ENCODE measurements at regions not wholly inside any gene's neighbourhood (a gene's known extent, or its start where the extent isn't known, plus 50 kb on each side); places are given as distances from the start of the nearest gene placed in this dataset.

DNA sequence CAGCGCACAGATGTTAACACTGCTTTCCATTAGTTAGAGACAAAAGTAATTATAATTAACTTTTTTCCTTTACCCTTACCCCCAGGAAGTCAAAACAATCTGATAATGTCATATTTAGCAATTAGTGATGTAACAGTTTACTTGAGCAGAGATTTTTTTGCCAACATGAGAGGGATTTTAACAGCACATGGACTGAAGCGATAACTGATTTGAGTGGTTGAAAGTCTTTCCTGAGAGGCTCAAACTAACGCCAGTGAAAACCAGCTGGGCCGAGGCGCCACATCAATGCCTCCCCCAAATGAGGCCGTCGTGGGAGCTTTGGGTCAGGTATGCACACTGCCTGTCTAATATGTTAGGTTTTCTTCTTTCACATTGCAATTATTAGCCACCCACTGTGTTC is 469.9 kb upstream of the SMIM21 start:
- Mint-ChIP-seq H3K4me1 (no peaks in the 10 kb centered on the region), H3K36me3 (ENCODE audit: insufficient read depth) (no peaks in the 10 kb centered on the region), H3K27me3 (no peaks in the 10 kb centered on the region), H3K9me3 (no peaks in the 10 kb centered on the region), H3K4me3 (no peak overlapping the region), H3K27ac (ENCODE audit: low read depth) (no peak overlapping the region)
- ATAC-seq (replicated peaks; ENCODE audit: extremely low read depth, poor library complexity, severe bottlenecking) (no peak), DNase-seq (ENCODE audit: low spot score in 2 of 2) (no peak)

DNA sequence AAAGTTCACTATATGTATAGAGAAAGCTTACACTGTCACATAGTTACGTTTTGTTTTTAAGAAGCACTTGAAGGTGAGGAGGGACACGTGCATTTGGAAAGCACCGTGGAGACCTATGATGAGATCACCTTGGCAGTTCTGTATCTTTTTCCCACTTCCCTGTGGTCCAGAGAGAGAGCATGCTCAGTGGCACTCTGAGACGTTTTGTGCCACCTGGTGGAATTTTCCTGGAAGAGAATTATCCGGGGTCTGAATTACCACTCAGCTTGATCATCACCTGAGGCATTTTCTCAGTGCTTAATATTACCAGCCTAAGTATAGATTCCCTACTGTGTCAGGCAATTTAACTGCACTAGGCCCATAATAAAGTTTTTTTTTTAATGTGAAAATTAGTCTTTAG is 469.4 kb upstream of the SMIM21 start:
- ATAC-seq (replicated peaks; ENCODE audit: extremely low read depth, poor library complexity, severe bottlenecking): no peak
- no peaks in the 10 kb centered on the region for H3K4me1 Mint-ChIP-seq

DNA sequence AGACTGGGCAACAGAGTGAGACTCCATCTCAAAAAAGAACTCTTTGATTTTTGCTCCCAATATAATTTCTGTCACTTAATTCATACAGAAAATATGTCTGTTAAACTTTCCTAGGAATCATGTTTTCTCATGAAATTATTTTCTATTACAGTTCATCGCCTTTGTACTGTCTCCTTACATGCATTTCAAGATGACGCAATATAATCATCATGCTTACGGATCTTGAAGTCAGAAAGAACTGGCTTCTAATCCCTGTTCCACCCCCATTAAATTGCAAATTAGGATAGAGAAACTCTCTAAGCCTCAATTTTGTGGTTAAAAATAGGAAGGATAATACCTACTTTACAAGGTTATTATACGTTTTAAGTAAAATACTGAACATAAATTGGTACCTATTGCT is 467.6 kb upstream of the SMIM21 start:
- Mint-ChIP-seq H3K27me3 (no peaks in the 10 kb centered on the region), H3K4me1 (no peaks in the 10 kb centered on the region), H3K36me3 (ENCODE audit: insufficient read depth) (no peaks in the 10 kb centered on the region), H3K9me3 (no peaks in the 10 kb centered on the region), H3K27ac (ENCODE audit: low read depth) (no peak overlapping the region), H3K4me3 (no peak overlapping the region)
- ATAC-seq (replicated peaks; ENCODE audit: extremely low read depth, poor library complexity, severe bottlenecking) (no peak), DNase-seq (ENCODE audit: low spot score in 2 of 2) (no peak)

More for the DNA sequence above, 469.4 kb upstream of the SMIM21 start:
- Mint-ChIP-seq H3K27ac (ENCODE audit: low read depth) (no peak overlapping the region), H3K27me3 (no peaks in the 10 kb centered on the region), H3K9me3 (no peaks in the 10 kb centered on the region), H3K36me3 (ENCODE audit: insufficient read depth) (no peaks in the 10 kb centered on the region), H3K4me3 (no peak overlapping the region)
- DNase-seq (ENCODE audit: low spot score in 2 of 2): no peak

DNA sequence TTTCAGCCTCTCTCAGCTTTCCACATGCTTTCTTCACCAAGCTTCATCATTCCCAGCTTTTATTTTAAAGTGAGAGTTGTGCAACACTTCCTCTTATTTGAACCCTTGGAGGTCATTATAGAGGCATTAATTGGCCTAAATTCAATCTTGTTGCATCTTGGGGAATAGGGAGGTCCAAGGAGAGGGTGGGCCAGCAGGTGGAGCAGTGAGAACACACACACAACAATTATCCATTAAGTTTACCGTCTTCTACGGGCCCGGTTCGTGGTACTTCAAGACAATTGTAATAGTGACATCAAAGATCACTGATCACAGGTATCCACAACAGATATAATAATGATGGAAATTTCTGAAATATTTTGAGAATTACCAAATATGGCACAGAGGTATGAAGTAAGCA is 457.2 kb upstream of the SMIM21 start:
- Mint-ChIP-seq H3K36me3 (ENCODE audit: insufficient read depth) (no peaks in the 10 kb centered on the region), H3K27ac (ENCODE audit: low read depth) (no peak overlapping the region), H3K27me3 (peaks cover 7% of the 10 kb centered on the region), H3K9me3 (no peaks in the 10 kb centered on the region), H3K4me3 (no peak overlapping the region), H3K4me1 (no peaks in the 10 kb centered on the region)
- DNase-seq (ENCODE audit: low spot score in 2 of 2): no peak
- ATAC-seq (replicated peaks; ENCODE audit: extremely low read depth, poor library complexity, severe bottlenecking): no peak

DNA sequence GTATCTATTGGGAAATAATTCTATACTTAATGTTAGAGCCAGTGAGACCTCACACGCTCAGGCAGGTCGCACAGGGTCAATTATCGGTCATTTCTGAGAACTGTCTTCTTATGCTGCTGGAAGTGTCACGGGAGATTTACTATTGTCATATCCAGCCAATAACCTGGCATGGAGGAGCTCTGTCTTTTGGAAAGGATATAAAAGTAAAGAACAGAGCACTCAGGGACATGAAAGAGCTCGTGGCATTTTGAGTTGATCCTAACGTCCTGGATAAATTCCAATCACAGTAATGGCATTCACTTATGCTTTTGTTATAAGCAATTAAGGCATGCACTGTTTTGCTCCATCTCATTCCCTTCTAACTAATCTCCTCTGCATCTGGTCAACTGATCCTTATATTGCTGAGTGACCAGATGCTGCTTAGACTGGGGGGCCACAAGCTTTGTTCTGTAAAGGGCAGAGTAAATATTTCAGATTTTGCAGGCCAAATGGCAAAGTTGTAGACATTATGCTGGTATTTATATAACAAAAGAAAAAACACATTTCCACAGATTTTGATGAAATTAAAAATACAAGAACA is 453.5 kb upstream of the SMIM21 start:
- H3K27me3 Mint-ChIP-seq: no peaks in the 10 kb centered on the region
- peaks cover 14% of the 10 kb centered on the region for H3K9me3 Mint-ChIP-seq
- no peaks in the 10 kb centered on the region for H3K4me1 Mint-ChIP-seq
- H3K36me3 Mint-ChIP-seq (ENCODE audit: insufficient read depth): no peaks in the 10 kb centered on the region
- DNase-seq (ENCODE audit: low spot score in 2 of 2) (no peak), ATAC-seq (replicated peaks; ENCODE audit: extremely low read depth, poor library complexity, severe bottlenecking) (no peak)
- H3K27ac Mint-ChIP-seq (ENCODE audit: low read depth): no peak overlapping the region
- H3K4me3 Mint-ChIP-seq: no peak overlapping the region

DNA sequence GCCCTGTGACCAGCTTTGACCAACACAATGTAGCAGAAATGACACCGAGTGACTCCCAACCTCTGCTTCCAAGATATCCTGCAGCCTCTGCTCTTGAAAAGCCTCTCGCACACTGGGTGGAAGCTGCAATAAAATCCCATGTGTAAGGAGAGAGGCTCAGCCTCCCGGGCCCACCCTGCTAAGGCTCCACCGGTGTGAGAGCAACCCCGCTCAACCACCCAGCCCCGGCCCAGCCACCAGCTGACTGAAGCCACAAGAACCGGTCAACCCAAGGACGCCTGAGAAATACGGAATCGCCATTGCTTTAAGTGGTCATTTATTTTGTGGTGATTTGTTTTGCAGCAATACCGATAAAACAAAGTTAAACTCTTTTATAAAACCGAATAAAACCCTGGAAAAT is 452.8 kb upstream of the SMIM21 start:
- Mint-ChIP-seq H3K27ac (ENCODE audit: low read depth) (no peak overlapping the region), H3K9me3 (peaks cover 14% of the 10 kb centered on the region), H3K4me3 (no peak overlapping the region), H3K4me1 (no peaks in the 10 kb centered on the region), H3K27me3 (no peaks in the 10 kb centered on the region), H3K36me3 (ENCODE audit: insufficient read depth) (no peaks in the 10 kb centered on the region)
- ATAC-seq (replicated peaks; ENCODE audit: extremely low read depth, poor library complexity, severe bottlenecking) (no peak), DNase-seq (ENCODE audit: low spot score in 2 of 2) (no peak)

DNA sequence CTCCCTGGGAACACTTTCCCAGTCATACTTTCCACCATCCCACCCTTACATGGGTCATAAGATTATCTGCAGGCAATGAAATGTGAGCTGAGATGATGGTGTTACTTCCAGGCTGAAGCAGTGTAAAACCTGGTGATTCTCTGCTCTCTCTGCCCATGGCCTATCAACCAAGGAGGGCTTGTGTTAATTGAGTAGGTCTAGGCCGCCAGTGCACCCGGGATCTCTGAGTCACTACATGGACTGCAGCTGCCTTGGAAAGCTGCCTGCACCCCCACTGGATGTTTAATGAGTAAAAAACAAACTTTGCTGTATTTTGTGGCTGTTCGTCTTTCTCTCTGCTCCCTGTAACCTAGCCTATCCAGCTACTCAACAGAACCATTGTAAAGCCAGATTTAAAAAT is 451.7 kb upstream of the SMIM21 start:
- Mint-ChIP-seq H3K27me3 (no peaks in the 10 kb centered on the region), H3K27ac (ENCODE audit: low read depth) (no peak overlapping the region), H3K9me3 (peaks cover 14% of the 10 kb centered on the region), H3K4me1 (no peaks in the 10 kb centered on the region), H3K36me3 (ENCODE audit: insufficient read depth) (no peaks in the 10 kb centered on the region), H3K4me3 (no peak overlapping the region)
- ATAC-seq (replicated peaks; ENCODE audit: extremely low read depth, poor library complexity, severe bottlenecking) (no peak), DNase-seq (ENCODE audit: low spot score in 2 of 2) (no peak)

DNA sequence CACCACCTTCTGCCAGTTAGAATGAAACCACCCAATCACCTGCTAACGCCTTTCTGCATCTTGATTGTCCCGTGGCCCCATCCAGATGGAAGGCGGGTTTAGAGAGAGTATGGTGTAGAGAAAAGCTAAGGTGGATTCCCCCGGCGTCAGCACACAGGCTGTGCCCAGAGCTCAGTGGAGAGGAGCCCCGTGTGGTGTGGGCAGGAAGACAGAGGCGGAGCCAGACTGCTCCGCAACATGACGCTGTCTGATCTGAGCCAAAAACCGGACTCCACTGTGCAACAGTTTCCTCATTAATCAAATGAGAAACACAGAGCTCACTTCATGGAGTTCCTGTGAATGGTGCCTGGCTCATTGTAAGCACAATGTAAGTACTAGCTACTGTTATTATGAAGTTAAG is 448.1 kb upstream of the SMIM21 start:
- H3K9me3 Mint-ChIP-seq: peaks cover 14% of the 10 kb centered on the region
- peaks cover 2% of the 10 kb centered on the region for H3K36me3 Mint-ChIP-seq (ENCODE audit: insufficient read depth)
- no peak overlapping the region for H3K27ac Mint-ChIP-seq (ENCODE audit: low read depth)
- DNase-seq (ENCODE audit: low spot score in 2 of 2) (no peak), ATAC-seq (replicated peaks; ENCODE audit: extremely low read depth, poor library complexity, severe bottlenecking) (no peak)
- H3K27me3 Mint-ChIP-seq: no peaks in the 10 kb centered on the region
- H3K4me1 Mint-ChIP-seq: no peaks in the 10 kb centered on the region
- H3K4me3 Mint-ChIP-seq: no peak overlapping the region

DNA sequence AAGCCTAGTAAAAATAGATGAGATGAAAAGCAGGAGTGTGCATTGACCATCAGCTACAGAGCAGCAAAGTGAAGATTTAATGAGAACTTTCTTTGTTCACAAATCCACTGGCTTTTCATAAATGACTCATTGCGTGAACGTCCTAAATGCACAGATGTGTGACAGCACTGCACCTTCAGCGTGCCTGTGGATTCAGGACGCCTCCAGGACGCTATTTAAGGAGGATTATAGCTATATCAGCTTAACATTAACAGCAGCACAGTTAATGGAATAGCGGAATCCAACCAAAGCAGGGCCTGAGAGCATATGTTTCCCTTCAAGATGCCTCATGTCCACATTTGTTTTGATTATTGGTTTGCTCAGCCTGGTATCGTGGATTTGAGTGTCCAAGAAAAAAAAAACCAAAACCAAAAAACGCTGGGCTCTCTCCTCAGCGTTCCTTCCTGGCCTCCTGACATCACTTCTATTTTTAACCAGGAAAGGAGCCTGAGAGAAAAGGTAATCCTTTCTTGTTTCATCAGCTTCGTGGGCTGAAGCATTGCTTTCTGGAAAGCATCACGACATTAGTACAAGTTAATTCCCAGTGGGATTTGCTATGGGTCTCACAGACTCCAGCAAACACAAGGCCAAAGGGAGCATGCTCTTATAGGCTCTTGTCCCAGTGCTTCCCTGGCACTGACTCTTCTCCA is 447.0 kb upstream of the SMIM21 start:
- DNase-seq (ENCODE audit: low spot score in 2 of 2) (no peak), ATAC-seq (replicated peaks; ENCODE audit: extremely low read depth, poor library complexity, severe bottlenecking) (no peak)
- no peak overlapping the region for H3K4me3 Mint-ChIP-seq
- no peaks in the 10 kb centered on the region for H3K27me3 Mint-ChIP-seq
- H3K27ac Mint-ChIP-seq (ENCODE audit: low read depth): no peak overlapping the region
- H3K36me3 Mint-ChIP-seq (ENCODE audit: insufficient read depth): peaks cover 2% of the 10 kb centered on the region
- H3K4me1 Mint-ChIP-seq: no peaks in the 10 kb centered on the region
- H3K9me3 Mint-ChIP-seq: peaks cover 14% of the 10 kb centered on the region

DNA sequence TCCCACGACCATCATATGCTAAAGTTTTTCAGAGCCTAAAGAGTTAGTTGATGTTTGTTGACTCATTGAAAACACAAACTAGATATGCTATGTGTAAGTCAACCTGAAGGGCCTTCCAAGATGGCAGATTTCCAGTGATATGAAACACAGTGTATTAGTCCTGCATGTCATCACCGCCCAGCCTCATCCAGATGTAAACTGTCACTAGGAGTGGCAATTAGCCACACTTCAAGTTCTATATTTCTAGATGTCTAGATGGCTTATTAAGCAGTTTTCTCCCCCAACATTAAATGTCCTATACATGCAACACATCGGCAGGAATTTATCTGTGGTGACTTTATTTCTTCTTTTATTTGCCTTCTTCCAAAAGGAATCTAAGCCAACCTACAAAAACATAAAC is 444.1 kb upstream of the SMIM21 start:
- H3K36me3 Mint-ChIP-seq (ENCODE audit: insufficient read depth): peaks cover 2% of the 10 kb centered on the region
- no peaks in the 10 kb centered on the region for H3K4me1 Mint-ChIP-seq
- DNase-seq (ENCODE audit: low spot score in 2 of 2) (no peak), ATAC-seq (replicated peaks; ENCODE audit: extremely low read depth, poor library complexity, severe bottlenecking) (no peak)
- no peak overlapping the region for H3K4me3 Mint-ChIP-seq
- no peaks in the 10 kb centered on the region for H3K27me3 Mint-ChIP-seq
- H3K9me3 Mint-ChIP-seq: peaks cover under 1% of the 10 kb centered on the region
- no peak overlapping the region for H3K27ac Mint-ChIP-seq (ENCODE audit: low read depth)

DNA sequence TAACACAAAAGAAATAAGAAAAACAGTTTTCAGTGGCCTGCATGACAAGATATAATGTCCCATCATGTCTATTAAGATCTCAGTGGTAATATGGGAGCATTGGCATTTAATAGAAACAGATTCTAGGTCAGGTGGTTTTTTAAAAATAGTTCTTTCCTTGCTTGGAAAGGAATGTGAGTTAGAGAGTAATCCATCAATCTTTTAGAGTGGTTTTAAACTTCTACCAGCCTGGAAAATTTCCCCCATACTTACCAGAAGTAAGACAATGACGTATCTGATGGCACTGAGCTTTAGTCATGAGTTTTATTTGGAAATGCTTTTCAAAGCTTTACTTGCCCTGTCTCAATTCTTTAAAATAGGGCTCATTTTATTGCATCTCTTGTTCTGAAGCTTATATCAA is 441.7 kb upstream of the SMIM21 start:
- no peak for DNase-seq (ENCODE audit: low spot score in 2 of 2)
- Mint-ChIP-seq H3K9me3 (no peaks in the 10 kb centered on the region), H3K27ac (ENCODE audit: low read depth) (no peak overlapping the region), H3K36me3 (ENCODE audit: insufficient read depth) (peaks cover 2% of the 10 kb centered on the region), H3K4me1 (no peaks in the 10 kb centered on the region), H3K27me3 (no peaks in the 10 kb centered on the region), H3K4me3 (no peak overlapping the region)
- ATAC-seq (replicated peaks; ENCODE audit: extremely low read depth, poor library complexity, severe bottlenecking): no peak

DNA sequence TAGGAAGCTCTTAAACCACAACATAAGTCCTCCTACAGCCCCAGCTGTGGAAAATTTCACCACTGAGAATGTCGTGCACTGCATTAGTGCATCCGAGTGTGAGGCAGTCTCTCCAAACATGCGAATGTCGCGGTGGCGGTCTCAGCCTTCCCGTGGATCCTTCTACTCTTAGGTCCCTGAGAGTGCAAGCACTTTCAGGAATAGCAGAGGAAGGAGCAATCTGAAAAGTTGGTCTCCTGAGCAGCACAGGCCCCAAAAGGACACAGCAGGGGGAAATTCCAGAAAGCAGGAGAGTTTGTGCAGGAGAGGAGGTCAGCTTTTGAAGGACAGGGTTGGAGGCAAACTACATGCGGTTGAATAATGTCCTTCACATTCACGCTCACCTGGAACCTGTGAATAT is 440.5 kb upstream of the SMIM21 start:
- Mint-ChIP-seq H3K4me1 (no peaks in the 10 kb centered on the region), H3K27me3 (no peaks in the 10 kb centered on the region)
- no peak for ATAC-seq (replicated peaks; ENCODE audit: extremely low read depth, poor library complexity, severe bottlenecking)

DNA sequence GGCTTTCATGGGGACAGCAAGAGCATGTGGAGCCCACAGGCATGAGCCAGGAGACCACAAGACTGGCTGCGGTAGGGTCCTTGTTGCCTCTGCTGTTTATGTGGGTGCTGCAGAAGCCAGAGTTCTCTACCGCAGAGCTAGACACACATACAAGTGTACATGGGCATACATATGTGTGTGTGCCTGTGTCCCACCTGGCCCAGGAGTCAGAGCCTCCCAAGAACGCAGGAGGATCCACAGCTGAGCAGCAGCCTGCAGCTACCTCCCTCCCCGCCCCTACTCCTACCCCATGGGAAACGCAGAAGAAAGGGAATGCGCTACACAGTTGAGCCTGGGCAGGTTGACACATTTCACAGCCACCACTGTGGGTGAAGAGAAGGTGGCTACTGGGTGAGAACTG is 438.1 kb upstream of the SMIM21 start:
- ATAC-seq (replicated peaks; ENCODE audit: extremely low read depth, poor library complexity, severe bottlenecking): no peak
- Mint-ChIP-seq H3K27me3 (peaks cover 16% of the 10 kb centered on the region), H3K36me3 (ENCODE audit: insufficient read depth) (no peaks in the 10 kb centered on the region), H3K9me3 (peaks cover 7% of the 10 kb centered on the region), H3K27ac (ENCODE audit: low read depth) (no peak overlapping the region), H3K4me3 (no peak overlapping the region), H3K4me1 (no peaks in the 10 kb centered on the region)
- no peak for DNase-seq (ENCODE audit: low spot score in 2 of 2)

More for the DNA sequence above, 440.5 kb upstream of the SMIM21 start:
- no peak for DNase-seq (ENCODE audit: low spot score in 2 of 2)
- Mint-ChIP-seq H3K9me3 (no peaks in the 10 kb centered on the region), H3K27ac (ENCODE audit: low read depth) (no peak overlapping the region), H3K36me3 (ENCODE audit: insufficient read depth) (peaks cover 2% of the 10 kb centered on the region), H3K4me3 (no peak overlapping the region)
